HG03159 (cell line): ENCODE measurements at regions not wholly inside any gene's neighbourhood (a gene's known extent, or its start where the extent isn't known, plus 50 kb on each side); places are given as distances from the start of the nearest gene placed in this dataset.

ENCODE experiments used
- ATAC-seq: cut with Tn5 transposase; IDR thresholded peaks from one replicate; pipeline ENCODE4 v1.9.1; 2021; ENCODE audit warnings: mild to moderate bottlenecking, moderate library complexity; ENCODE audit not compliant: unreplicated experiment

DNA sequence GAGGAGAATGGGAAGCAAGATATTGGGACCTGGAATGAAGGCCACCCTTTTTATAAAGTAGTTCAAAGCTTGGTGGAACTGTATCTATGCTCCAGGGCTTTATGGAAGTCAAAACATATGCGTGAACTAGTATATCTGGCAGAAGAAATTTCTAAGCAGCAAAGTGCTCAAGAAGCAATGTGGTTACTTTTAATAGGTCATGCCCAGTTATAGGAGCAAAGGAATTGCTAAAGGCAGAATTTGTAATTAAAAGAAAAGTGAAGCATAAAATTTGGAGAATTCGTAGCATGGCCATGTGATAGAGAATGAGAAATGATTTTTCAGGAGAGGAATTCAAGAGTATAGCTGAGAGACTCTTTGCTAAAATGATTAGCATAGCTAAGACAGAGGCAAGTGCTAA lies 1110.4 kb downstream of the XPNPEP1 start:
- no peak for ATAC-seq

DNA sequence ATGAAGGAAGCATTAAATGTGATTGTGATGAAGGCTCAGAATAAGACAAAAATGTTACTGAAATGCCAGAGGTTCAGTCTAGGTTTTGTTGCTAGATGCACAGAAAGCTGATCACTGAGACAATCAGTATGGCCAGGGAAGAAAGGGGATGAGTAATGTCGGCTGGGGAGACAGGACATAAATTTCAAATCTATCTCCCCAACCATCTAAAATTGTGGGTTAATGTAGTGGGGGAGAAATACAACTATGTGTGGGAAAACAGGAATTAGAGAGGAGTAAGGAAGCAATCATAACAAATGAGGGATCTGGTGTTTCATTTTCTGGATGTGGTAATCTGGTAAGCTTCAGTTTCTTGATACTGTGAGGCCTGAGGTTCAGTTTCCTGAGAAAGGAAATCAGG lies 1111.0 kb downstream of the XPNPEP1 start:
- no peak for ATAC-seq

GRCh38 chr10:108808228-108808627 lies 1115.1 kb downstream of the XPNPEP1 start:
- no peak for ATAC-seq

GRCh38 chr10:108801775-108802517 lies 1121.4 kb downstream of the XPNPEP1 start:
- ATAC-seq = no peak

GRCh38 chr10:108801220-108801619 lies 1122.1 kb downstream of the XPNPEP1 start:
- ATAC-seq = no peak

- ATAC-seq = no peak
Observed at GRCh38 chr10:108797573-108797972, 1125.7 kb downstream of the XPNPEP1 start.

GRCh38 chr10:108791794-108792474 lies 1131.4 kb downstream of the XPNPEP1 start:
- no peak for ATAC-seq

DNA sequence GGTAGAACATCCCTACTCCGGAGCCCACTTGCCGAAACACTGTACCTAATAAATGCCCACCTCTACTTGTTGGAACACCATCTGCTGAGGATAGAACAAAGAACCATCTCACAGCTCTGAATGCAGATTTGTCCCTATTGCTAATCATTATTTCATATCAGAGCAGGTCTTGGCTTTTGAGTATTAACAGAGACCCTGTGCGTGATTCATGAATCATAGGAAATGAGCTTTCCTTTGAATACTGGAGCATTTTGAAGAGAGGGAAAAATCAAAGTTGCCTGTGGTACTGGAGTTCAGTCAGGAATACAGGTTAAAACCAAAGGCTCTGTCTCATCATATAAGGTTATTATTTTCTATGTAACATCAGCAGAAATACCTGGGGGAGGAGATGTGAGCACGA lies 1132.3 kb downstream of the XPNPEP1 start:
- ATAC-seq = no peak

DNA sequence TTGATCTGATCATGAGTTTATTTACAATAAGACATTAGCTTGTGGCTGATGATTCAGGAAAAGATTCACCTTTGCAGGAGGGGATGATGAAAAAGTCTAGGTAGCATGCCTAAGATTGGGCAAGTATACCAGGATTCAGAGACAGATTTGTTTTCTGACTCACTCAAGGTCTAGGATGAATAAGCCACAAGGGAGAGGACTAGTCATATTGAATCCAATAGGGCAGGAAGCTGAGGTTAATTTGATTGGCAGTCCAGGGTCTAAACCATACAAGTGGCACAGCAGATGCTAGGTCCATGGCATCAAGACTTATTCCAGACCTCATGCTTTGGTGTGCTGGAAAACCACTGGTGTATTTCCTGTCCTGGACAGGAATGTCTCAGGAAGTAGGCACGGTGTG lies 1133.4 kb downstream of the XPNPEP1 start:
- ATAC-seq = peak; percentile 81

- no peak for ATAC-seq
Observed at GRCh38 chr10:108789336-108789735, 1134.0 kb downstream of the XPNPEP1 start.

GRCh38 chr10:108788891-108789290 lies 1134.4 kb downstream of the XPNPEP1 start:
- ATAC-seq = no peak

DNA sequence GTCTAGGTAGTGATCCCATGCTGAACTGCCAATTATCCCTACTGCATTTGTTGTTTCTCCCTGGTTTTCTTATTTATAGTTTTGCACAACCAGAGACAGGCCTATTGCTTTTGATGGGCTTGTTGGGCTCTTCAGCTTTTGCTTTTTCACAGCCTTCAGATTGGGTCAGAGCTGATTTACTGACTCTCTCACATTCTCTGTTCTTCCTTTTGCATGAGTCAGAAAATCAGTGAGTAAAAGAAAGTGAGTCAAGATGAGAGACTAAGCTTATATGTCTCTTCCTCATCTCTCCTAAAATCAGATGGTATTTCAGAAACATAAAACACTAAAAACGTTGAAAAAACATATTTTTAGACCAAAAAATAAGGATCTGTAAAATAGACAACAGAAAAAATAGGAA lies 1135.4 kb downstream of the XPNPEP1 start:
- no peak for ATAC-seq

- no peak for ATAC-seq
Observed at GRCh38 chr10:108785011-108785410, 1138.3 kb downstream of the XPNPEP1 start.

- ATAC-seq = no peak
Observed at GRCh38 chr10:108784534-108784933, 1138.8 kb downstream of the XPNPEP1 start.

DNA sequence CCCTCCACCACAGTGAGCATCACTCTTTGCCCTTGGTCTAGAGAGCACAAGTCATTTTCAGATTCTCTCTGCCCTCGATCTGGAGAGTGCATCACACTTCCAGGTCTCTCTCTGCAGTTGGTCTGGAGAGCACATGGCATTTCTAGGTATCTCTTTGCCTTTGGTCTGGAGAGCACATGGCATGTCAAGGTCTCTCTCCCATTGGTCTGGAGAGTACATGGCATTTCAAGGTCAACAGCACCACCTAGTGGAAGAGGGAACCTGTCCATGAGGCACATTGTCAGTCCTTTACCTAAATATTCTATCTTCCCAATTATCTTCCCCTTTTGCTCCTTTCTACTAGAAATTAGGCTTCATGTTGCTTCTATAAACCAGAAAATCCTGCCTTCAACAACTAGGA lies 1139.4 kb downstream of the XPNPEP1 start:
- ATAC-seq = peak; percentile 70

GRCh38 chr10:108782411-108782810 lies 1140.9 kb downstream of the XPNPEP1 start:
- ATAC-seq = no peak

DNA sequence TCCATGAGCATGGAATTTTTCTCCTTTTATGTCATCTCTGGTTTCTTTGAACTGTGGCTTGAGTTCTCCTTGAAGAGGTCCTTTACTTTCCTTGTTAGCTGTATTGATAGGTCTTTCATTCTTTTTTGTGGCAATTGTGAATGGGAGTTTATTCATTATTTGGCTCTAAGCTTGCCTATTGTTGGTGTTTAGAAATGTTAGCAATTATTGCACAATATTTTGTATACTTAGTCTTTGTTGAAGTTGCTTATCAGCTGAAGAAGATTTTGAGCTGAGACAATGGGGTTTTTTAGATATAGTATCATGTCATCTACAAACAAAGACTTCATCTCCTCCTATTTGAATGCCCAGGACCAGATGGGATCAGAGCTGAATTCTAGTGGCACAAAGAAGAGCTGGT lies 1143.8 kb downstream of the XPNPEP1 start:
- no peak for ATAC-seq

- no peak for ATAC-seq
Observed at GRCh38 chr10:108775911-108776475, 1147.3 kb downstream of the XPNPEP1 start.

- no peak for ATAC-seq
Observed at GRCh38 chr10:108771106-108771505, 1152.2 kb downstream of the XPNPEP1 start.

- ATAC-seq = no peak
Observed at GRCh38 chr10:108765794-108766193, 1157.5 kb downstream of the XPNPEP1 start.

DNA sequence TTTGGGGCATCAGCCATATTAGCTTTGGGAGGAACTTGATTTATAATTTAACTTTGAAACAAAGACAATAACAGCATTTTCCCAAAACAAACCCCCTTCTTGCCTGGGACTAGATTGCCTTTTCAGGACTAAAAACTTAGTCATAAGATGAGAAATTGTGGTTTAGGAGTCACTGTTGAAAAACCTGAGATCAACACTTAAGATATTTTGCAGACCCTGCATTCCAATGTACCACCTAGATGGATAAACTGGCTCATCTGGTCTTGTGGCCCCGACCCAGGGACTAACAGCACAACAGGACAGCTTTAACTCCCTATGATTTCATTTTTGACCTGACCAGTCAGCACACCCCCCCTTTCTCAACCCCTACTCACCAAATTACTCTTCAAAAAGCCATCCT lies 1165.4 kb downstream of the XPNPEP1 start:
- no peak for ATAC-seq

GRCh38 chr10:108755646-108756045 lies 1167.7 kb downstream of the XPNPEP1 start:
- no peak for ATAC-seq
